ENCODE measurements at regions not wholly inside any gene's neighbourhood (a gene's known extent, or its start where the extent isn't known, plus 50 kb on each side); places are given as distances from the start of the nearest gene placed in this dataset.
"Not testable (repeated sequence)": the region's sequence is repeated elsewhere in the genome, so short reads cannot be mapped to it uniquely, and the experiment has no call there.

DNA sequence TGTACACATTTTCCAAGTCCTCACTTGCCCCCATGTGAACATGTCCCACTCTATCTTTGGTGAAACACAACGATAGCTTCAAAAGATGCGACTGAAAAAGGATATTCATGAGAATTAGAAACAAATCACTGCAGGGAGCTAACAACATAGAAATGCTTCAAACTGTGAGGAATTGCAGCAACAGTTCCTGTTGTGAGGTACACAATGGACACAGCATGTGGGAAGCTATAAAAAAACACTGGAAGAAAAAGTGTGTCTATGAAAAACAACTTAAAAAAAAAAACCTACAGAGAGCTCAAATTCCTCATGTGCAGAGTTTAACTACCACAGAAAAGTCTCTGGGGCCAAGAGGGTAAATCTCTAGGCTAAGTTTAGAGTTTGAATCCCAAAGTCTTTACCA is 51.6 kb upstream of the BLTP1 start:
- no peak for DNase-seq (ENCODE audit: low read depth in 2 of 2)

GRCh38 chr4:122099896-122100295 is 52.2 kb upstream of the BLTP1 start:
- no peak for DNase-seq (ENCODE audit: low read depth in 2 of 2)

DNA sequence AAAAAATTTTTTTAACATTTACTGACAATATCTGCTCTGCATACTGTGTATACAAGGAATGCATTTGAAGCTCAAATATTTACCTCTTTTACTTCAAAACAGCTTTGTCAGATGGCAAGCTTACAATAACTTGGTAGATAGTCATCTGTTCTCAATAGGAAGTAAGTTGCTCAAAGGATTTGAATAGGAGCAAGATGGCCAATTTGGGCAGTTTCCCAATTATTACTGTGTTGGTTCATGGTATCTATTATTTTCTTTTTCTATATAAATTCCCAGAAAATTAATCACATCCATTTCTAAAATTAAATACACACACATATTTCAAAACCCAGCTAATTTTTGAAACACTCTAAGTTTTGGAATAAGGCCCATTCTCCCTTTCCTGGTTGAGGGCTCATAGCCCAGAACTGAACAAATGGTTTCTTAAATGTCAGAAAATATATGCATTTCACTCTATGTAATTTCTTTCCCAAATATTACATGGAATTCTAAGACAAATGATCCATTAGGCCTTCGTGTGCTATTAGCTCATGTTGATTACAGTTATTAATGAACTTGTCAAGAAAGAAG is 60.2 kb upstream of the BLTP1 start:
- DNase-seq (ENCODE audit: low read depth in 2 of 2), result no peak

GRCh38 chr4:122091397-122091796 is 60.7 kb upstream of the BLTP1 start:
- no peak for DNase-seq (ENCODE audit: low read depth in 2 of 2)

- no peak for DNase-seq (ENCODE audit: low read depth in 2 of 2)
These were observed 61.1 kb upstream of the BLTP1 start for GRCh38 chr4:122090989-122091388.

DNA sequence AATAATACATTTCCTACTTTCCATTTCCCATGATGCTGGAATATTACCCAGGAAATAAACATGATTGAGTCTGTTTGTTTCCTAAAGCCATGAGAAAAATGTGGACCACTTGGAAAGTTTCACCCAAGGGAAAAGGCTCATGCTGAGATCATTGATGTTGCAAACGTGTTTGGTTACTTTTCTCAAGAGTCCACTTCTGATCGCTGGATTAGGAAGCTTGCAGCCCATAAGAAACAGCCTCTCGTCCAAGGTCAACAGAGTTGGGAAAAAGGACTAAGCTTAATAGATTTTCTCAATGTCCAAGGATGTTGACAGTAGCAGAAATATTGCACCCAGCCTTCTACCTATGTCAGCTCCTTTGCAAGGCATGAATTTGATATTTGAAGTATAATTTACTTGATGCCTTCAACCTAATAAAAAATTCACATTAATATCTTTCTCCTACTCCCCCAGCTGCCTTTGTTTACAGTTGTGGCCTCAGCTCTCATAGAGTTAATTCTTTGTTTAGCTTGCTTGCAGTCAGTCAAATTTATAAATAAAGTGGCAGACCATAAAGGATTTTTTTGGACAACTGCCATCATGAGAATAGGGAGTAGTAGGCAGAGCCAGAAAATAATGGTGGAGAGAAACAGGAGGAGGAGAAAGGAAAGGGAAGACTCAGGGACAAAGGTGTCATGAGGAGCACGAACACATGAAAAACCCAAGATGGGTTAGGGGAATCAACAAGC is 65.6 kb upstream of the BLTP1 start:
- no peak for DNase-seq (ENCODE audit: low read depth in 2 of 2)

GRCh38 chr4:122083989-122084388 is 68.1 kb upstream of the BLTP1 start:
- DNase-seq (ENCODE audit: low read depth in 2 of 2), result no peak

DNA sequence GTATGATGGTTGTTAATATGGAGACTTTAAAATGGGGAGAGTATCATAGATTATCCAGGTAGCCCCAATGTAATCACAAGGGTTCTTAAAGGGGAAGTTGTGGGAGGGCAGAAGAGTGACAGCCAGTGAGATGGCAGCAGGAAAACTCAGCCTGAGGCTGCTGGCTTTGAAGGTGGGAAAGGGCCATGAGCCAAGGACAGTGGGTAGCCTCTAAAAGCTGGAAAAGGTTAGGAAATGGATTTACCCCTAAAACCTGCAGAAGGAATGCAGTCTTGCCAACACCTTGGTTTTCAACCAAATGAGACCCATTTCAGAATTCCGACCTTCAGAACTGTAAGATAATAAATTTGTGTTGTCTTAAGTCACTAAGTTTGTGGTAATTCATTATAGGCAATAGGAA is 68.8 kb upstream of the BLTP1 start:
- DNase-seq (ENCODE audit: low read depth in 2 of 2), result no peak

- DNase-seq (ENCODE audit: low read depth in 2 of 2), result no peak
These were observed 69.5 kb upstream of the BLTP1 start for GRCh38 chr4:122082661-122083060.

- DNase-seq (ENCODE audit: low read depth in 2 of 2), result not testable (repeated sequence)
These were observed 74.5 kb upstream of the BLTP1 start for GRCh38 chr4:122077653-122078052.

- not testable (repeated sequence) for DNase-seq (ENCODE audit: low read depth in 2 of 2)
These were observed 75.3 kb upstream of the BLTP1 start for GRCh38 chr4:122076835-122077234.

- DNase-seq (ENCODE audit: low read depth in 2 of 2), result no peak
These were observed 78.5 kb upstream of the BLTP1 start for GRCh38 chr4:122073615-122074014.

DNA sequence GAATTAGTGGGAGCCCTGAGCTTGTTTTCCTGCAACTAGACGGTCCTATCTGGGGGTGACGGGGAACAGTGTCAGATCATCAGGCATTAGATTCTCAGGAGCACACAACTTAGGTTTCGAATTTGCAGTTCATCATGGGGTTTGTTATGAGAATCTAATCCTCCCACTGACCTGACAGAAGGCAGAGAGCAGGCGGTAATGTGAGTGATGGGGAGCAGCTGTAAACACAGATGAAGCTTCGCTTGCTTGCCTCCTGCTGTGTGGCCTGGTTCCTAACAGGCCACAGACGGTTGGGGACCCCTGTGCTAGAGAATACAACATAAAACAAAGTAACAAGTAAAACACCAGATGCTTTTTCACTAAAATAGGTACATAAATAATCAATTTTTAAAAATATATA is 86.2 kb upstream of the BLTP1 start:
- no peak for DNase-seq (ENCODE audit: low read depth in 2 of 2)

GRCh38 chr4:122065149-122065548 is 87.0 kb upstream of the BLTP1 start:
- DNase-seq (ENCODE audit: low read depth in 2 of 2), result no peak

DNA sequence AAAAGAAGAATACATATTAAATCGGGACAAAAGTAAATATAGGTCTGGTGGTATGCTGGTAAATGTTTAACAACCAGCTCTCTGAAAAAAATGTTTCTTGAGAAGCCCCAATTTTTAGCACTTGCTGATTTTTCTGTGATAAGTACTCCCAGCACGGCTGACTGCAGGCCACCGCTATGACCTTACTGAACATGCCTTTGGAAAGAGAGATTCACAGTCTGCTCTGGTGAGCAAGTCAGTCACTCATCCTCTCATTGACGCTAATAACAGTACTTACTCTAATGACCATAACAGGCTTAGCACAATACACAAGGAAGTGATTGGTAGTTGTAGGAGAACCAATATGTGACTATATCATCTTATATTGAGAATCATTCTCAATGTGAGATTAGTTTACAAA is 98.9 kb upstream of the BLTP1 start:
- DNase-seq (ENCODE audit: low read depth in 2 of 2), result no peak

DNA sequence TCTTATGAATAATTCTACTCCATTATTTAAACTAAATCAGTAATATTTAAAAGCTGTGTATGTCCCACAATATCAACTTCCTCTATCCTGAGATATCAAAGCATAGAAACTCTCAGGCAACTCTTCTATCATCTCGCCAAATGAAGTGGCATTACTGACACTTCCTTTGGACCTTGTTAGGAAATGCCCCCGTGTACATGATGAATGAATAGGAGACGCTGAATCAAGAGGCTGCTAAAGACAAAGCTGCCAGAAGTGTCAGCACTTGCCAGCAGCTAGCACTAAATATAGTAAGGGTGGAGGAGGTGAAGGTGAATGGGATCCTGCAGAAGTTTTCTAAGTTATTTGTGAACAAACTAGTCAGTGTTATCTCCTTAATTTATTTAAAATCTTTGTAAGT is 99.5 kb upstream of the BLTP1 start:
- no peak for DNase-seq (ENCODE audit: low read depth in 2 of 2)

DNA sequence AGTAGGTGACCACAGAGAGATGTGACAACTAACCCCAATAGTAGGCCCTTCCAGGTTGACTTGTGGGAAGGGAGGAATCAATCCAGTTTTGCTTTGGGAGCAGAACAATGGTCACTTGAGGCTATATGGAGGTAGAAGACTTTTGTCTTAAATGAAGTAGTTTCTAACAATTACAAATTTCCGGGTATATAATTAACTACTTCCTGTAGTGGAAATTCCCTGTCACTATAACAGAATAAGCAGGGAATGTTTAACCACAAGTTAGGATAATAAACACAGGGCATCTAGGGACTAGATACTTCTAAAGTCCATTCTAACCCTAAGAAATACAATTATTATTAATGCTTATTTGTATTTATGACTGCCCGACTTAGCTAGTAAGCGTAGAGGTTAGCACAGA is 99.0 kb upstream of the TRPC3 start:
- no peak for DNase-seq (ENCODE audit: low read depth in 2 of 2)

DNA sequence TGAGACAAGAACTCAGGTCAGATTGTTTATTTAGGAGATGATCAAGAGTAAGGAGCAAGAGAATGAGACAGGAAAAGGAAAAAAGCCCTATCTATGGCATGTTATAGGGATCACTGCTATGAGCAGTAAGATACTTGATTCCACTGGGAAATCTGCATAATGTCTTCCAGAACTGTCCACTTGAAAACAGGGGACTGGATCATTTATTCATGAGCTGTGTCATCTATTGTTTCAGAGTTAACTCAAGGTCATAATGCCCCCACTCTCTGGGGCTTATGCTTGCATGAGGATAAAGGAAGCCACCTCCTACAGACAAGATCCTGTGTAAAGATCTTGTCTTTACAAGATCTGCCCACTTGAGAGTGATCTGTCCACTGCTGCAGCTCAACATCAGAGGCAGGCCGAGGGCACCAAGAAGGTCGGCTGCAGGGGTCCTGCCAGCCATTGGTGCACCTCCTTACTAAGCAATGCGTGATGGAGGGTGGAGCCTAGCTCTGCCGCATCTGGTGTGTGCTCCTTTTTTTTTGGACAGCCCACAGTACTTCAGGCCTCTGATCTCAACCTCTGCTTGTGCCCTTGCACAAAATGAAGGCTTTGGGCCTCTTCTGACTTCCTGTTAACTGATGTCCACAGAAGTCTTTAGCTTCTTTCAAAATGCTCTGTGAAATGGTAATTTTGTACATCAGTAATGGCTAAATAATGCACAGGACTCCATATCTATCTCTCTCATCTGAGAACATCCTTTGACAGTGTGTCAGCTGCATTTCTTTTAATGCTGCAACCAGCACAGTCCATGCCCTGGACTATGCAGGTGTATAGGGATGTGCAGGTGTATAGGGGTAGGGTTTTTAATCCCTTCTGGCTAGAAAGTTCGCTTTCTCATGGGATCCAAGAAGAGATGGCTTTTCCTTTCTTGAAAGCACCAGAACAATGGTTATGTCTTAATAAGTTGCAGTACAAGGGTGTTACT is 95.9 kb upstream of the TRPC3 start:
- no peak for DNase-seq (ENCODE audit: low read depth in 2 of 2)

DNA sequence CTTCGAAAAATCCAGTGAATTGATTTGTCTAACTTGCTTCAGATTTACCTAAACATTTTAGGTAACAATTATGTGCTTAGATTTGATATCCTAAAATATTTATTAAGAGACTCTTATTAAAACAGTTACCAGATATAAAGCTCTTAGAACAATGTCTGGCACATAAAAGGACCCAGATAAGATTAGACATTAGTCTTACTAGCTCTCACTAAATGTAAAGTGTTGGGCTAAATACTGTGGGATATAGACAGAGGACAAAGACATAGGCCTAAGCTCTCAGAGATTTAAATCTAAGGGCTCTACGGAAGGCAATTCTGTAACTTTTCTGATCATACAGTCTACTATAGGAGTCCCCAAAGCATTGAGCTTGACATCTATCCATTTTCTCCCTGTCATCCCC is 94.4 kb upstream of the TRPC3 start:
- DNase-seq (ENCODE audit: low read depth in 2 of 2), result no peak

DNA sequence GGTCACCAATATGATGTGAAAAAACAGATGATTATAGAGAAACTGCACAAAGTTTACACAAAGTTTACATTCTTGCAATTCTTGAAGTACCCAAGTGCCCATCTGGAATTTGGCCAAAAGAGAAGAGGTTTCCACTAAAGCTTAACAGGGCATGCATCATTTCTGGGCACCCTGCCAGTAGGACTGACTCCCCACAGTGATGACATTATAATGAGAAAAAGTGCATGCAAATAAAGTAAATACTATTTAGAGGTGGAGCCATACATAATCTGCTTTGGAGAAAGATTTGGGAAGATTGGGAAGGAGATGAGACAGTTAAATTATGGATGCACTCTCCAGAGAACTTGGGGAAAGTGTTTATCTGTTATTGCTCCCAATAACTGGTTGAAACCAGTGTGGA is 93.7 kb upstream of the TRPC3 start:
- no peak for DNase-seq (ENCODE audit: low read depth in 2 of 2)

- no peak for DNase-seq (ENCODE audit: low read depth in 2 of 2)
These were observed 92.6 kb upstream of the TRPC3 start for GRCh38 chr4:122044501-122044900.

DNA sequence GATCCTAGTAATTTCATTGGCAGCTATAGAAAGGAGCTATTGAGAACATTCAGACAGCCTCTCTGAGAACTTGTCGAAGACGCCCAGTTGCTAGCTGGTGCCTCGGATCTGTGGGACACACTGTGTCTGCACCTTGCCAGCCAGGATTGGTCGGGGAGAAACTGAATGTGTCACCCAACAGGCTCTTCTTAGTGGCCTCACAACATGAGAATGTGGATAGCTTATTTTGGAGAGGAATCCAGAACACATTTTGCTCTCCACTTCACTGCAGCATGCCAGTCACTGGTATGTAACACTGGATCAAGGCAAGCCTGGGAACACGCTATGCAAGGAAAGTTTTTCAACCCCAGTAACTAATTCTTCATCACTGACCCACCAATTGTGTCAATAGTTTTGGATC is 89.5 kb upstream of the TRPC3 start:
- no peak for DNase-seq (ENCODE audit: low read depth in 2 of 2)

GRCh38 chr4:122038896-122039295 is 87.0 kb upstream of the TRPC3 start:
- no peak for DNase-seq (ENCODE audit: low read depth in 2 of 2)

Data from stimulated activated CD8-positive, alpha-beta memory T cell treated with anti-CD3 and anti-CD28 coated beads, Interleukin-2, amount 100 ng/mL, for 1 hour (primary cell).